ENCODE measurements at regions not wholly inside any gene's neighbourhood (a gene's known extent, or its start where the extent isn't known, plus 50 kb on each side); places are given as distances from the start of the nearest gene placed in this dataset.

DNA sequence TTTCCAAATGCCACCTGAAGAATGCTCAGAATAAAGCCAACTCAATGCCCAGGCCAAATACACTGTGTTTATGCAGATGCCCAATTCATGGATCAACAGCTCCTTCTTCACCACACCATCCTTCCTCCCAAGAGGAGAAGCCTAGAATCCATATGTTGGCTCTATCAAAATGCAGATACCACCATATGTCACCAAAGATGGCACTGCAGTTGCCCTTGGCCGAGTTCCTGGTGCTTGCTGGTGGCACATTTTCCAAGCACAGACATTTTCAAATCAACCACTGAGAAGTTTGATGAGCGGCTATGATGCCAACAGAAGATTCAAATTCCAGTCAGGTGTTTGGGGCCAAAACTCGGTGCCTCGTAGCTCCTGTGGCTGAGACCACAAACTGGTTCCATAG lies 430.3 kb downstream of the AJAP1 start:
- in situ Hi-C loops (cut with MboI; ENCODE audit: low pct_ligation_motif_present in 1 of 4, low pct_unique_long_range_greater_than_20kb in 1 of 4, low sequenced_read_pairs in 3 of 4) (no loop called here), intact Hi-C loops (cut with DNase I; ENCODE audit: low total_unique reads) (no loop called here)
- WGBS, 2 donors (ENCODE audit: low coverage in 1 of 2), result 91% methylated on average over 4 of the region's 4 CpGs; no CpG with 5 or more reads in 1 of the 2 donors
- no peak overlapping the region for H3K4me3 ChIP-seq
- H3K27ac ChIP-seq, result no peak overlapping the region
- no peaks in the 10 kb centered on the region for H3K4me1 ChIP-seq
- H3K36me3 ChIP-seq, result no peaks in the 10 kb centered on the region
- TF ChIP-seq, protein P1, sequence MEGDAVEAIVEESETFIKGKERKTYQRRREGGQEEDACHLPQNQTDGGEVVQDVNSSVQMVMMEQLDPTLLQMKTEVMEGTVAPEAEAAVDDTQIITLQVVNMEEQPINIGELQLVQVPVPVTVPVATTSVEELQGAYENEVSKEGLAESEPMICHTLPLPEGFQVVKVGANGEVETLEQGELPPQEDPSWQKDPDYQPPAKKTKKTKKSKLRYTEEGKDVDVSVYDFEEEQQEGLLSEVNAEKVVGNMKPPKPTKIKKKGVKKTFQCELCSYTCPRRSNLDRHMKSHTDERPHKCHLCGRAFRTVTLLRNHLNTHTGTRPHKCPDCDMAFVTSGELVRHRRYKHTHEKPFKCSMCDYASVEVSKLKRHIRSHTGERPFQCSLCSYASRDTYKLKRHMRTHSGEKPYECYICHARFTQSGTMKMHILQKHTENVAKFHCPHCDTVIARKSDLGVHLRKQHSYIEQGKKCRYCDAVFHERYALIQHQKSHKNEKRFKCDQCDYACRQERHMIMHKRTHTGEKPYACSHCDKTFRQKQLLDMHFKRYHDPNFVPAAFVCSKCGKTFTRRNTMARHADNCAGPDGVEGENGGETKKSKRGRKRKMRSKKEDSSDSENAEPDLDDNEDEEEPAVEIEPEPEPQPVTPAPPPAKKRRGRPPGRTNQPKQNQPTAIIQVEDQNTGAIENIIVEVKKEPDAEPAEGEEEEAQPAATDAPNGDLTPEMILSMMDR (IDR thresholded peaks at IDR 0.05), result no peak
- TF ChIP-seq POLR2AphosphoS5 (IDR thresholded peaks at IDR 0.05), result no peak
- no peak for TF ChIP-seq EP300 (IDR thresholded peaks at IDR 0.05; ENCODE audit: low read depth)
- TF ChIP-seq POLR2A (IDR thresholded peaks at IDR 0.05), result no peak
- H3K27me3 ChIP-seq, result no peaks in the 10 kb centered on the region
- DNase-seq, result no peak
- H3K9me3 ChIP-seq, result no peaks in the 10 kb centered on the region

DNA sequence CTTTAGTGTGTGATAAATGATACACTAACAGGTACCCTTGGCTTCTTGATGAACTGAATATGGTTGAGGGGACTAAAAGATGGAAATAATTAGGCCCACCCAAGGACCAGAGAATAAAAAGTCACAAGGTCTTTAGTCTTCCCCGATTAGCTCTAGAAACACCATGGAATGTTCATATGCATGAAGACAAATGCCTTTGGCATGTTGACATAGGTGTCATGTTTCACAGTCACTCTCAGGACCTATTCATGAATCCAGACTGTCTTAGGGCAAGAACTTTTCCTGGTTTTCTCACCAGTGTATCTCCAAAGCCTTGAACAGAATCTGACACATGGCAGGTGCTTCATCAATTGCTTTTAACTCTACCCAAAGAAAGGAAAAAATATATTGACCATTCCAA lies 412.8 kb downstream of the AJAP1 start:
- WGBS, 2 donors (ENCODE audit: low coverage in 1 of 2), result 44% methylated on average over 1 of the region's 1 CpG; no CpG with 5 or more reads in 1 of the 2 donors
- H3K27me3 ChIP-seq, result no peaks in the 10 kb centered on the region
- no peaks in the 10 kb centered on the region for H3K4me1 ChIP-seq
- no peaks in the 10 kb centered on the region for H3K36me3 ChIP-seq
- intact Hi-C loops (cut with DNase I; ENCODE audit: low total_unique reads) (no loop called here), in situ Hi-C loops (cut with MboI; ENCODE audit: low pct_ligation_motif_present in 1 of 4, low pct_unique_long_range_greater_than_20kb in 1 of 4, low sequenced_read_pairs in 3 of 4) (no loop called here)
- no peak overlapping the region for H3K27ac ChIP-seq
- DNase-seq, result no peak
- H3K9me3 ChIP-seq, result peaks cover 0 to 5% of the 10 kb centered on the region in 2 donors
- TF ChIP-seq, protein P1 (IDR thresholded peaks at IDR 0.05), result no peak
- TF ChIP-seq POLR2AphosphoS5 (IDR thresholded peaks at IDR 0.05) (no peak), POLR2A (IDR thresholded peaks at IDR 0.05) (no peak), EP300 (IDR thresholded peaks at IDR 0.05; ENCODE audit: low read depth) (no peak)
- no peak overlapping the region for H3K4me3 ChIP-seq

DNA sequence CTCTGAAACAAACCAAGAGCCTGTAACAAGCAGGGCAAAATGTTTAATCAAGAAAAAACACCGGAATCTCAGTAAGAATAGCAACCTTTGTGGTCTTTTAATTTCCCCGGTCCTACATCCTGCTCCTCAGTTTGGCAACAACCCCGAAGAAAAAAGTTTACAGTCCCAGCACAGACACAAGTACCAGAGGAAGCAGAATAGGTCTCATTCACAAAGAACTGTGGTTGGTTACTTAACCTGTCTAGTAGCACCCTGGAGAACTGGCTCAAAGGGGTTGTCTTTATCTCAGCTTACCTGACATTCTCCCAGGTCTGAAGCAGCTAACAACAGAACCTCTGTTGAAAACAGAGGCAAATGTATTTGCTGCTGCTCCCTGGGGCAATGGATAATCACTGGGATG lies 399.3 kb downstream of the AJAP1 start:
- Histone ChIP-seq H3K4me1 (no peaks in the 10 kb centered on the region), H3K27ac (no peak overlapping the region), H3K9me3 (peaks cover 7 to 14% of the 10 kb centered on the region in 2 donors), H3K27me3 (peaks cover 8% of the 10 kb centered on the region), H3K4me3 (no peak overlapping the region), H3K36me3 (no peaks in the 10 kb centered on the region)
- in situ Hi-C loops (cut with MboI; ENCODE audit: low pct_ligation_motif_present in 1 of 4, low pct_unique_long_range_greater_than_20kb in 1 of 4, low sequenced_read_pairs in 3 of 4), result no loop called here
- WGBS, 2 donors (ENCODE audit: low coverage in 1 of 2), result 37 to 55% methylated on average over 2 to 3 of the region's 3 CpGs
- DNase-seq, result no peak
- intact Hi-C loops (cut with DNase I; ENCODE audit: low total_unique reads), result no loop called here
- TF ChIP-seq EP300 (IDR thresholded peaks at IDR 0.05; ENCODE audit: low read depth), result no peak
- TF ChIP-seq, protein P1 (IDR thresholded peaks at IDR 0.05), result no peak
- TF ChIP-seq POLR2AphosphoS5 (IDR thresholded peaks at IDR 0.05), result no peak
- no peak for TF ChIP-seq POLR2A (IDR thresholded peaks at IDR 0.05)

DNA sequence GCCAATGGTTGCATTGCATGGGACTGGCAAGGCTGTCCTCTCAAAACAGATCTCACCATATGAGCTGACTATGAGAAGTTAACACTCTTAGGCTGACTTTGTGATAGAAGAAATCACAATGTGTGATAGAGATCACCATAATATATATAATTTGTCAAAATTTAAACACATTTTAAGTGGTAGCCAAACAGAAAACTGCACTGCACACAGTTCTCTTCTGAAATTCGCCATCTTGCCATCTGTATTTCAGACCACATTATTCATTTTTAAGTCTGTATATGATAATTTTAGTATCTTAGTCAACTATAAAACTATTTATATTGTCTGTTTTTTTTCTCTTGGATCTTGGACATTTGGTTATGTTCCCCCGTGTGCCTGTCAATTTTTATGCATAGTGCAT lies 374.7 kb downstream of the AJAP1 start:
- Histone ChIP-seq H3K4me1 (no peaks in the 10 kb centered on the region), H3K36me3 (no peaks in the 10 kb centered on the region), H3K4me3 (no peak overlapping the region), H3K9me3 (no peaks in the 10 kb centered on the region), H3K27ac (no peak overlapping the region), H3K27me3 (no peaks in the 10 kb centered on the region)
- WGBS, 2 donors (ENCODE audit: low coverage in 1 of 2), result 69 to 83% methylated on average over 2 of the region's 2 CpGs
- in situ Hi-C loops (cut with MboI; ENCODE audit: low pct_ligation_motif_present in 1 of 4, low pct_unique_long_range_greater_than_20kb in 1 of 4, low sequenced_read_pairs in 3 of 4) (no loop called here), intact Hi-C loops (cut with DNase I; ENCODE audit: low total_unique reads) (no loop called here)
- DNase-seq, result no peak
- no peak for TF ChIP-seq EP300 (IDR thresholded peaks at IDR 0.05; ENCODE audit: low read depth)
- TF ChIP-seq POLR2AphosphoS5 (IDR thresholded peaks at IDR 0.05), result no peak
- TF ChIP-seq, protein P1 (IDR thresholded peaks at IDR 0.05), result no peak
- TF ChIP-seq POLR2A (IDR thresholded peaks at IDR 0.05), result no peak
